Mesenchymal stem cell (in vitro differentiated cells and primary cell): ENCODE measurements at regions not wholly inside any gene's neighbourhood (a gene's known extent, or its start where the extent isn't known, plus 50 kb on each side); places are given as distances from the start of the nearest gene placed in this dataset.

Experiments used
- DNase-seq: peaks from one replicate; pipeline ENCODE4 v3.0.0-alpha.2; 2013
- H2AFZ ChIP-seq: one replicate; pipeline ENCODE4 v1.6.1; 2013; ENCODE audit warnings: low read depth, mild to moderate bottlenecking, control low read depth, inconsistent platforms, low read length, moderate library complexity
- H2AK5ac ChIP-seq: 2 replicates; pipeline ENCODE4 v1.6.1; 2013; ENCODE audit warnings: low read length, moderate library complexity, mild to moderate bottlenecking, inconsistent platforms; ENCODE audit not compliant: severe bottlenecking
- H2BK120ac ChIP-seq: one replicate; pipeline ENCODE4 v1.6.1; 2013; ENCODE audit warnings: low read depth, mild to moderate bottlenecking, inconsistent platforms, low read length, moderate library complexity
- H2BK12ac ChIP-seq, 2 experiments: one replicate each; pipeline ENCODE4 v1.6.1; 2013; ENCODE audit warnings: inconsistent platforms in 2 of 2, low read length in 2 of 2, mild to moderate bottlenecking in 2 of 2, moderate library complexity in 2 of 2, control low read depth in 1 of 2
- H2BK15ac ChIP-seq: one replicate; pipeline ENCODE4 v1.6.1; 2013; ENCODE audit warnings: mild to moderate bottlenecking, low read depth, inconsistent platforms; ENCODE audit not compliant: poor library complexity, severe bottlenecking
- H2BK5ac ChIP-seq: 2 replicates; pipeline ENCODE4 v1.6.1; 2013; ENCODE audit warnings: low read depth, mild to moderate bottlenecking, low read length, control low read depth, inconsistent platforms; ENCODE audit not compliant: poor library complexity, severe bottlenecking
- H3K14ac ChIP-seq, 2 experiments: one replicate each; pipeline ENCODE4 v1.6.1; 2013; ENCODE audit warnings: inconsistent platforms in 2 of 2, low read length in 2 of 2, control low read depth in 1 of 2, mild to moderate bottlenecking in 1 of 2, moderate library complexity in 1 of 2
- H3K18ac ChIP-seq, 2 experiments: one replicate each; pipeline ENCODE4 v1.6.1; 2013; ENCODE audit warnings: inconsistent platforms in 2 of 2, low read length in 2 of 2, control low read depth in 1 of 2, low read depth in 1 of 2, mild to moderate bottlenecking in 1 of 2
- H3K23ac ChIP-seq, 2 experiments: one replicate each; pipeline ENCODE4 v1.6.1; 2013; ENCODE audit warnings: inconsistent platforms in 2 of 2, low read length in 2 of 2, mild to moderate bottlenecking in 2 of 2, moderate library complexity in 2 of 2, control low read depth in 1 of 2
- H3K27ac ChIP-seq: 2 replicates; pipeline ENCODE4 v1.5.1; 2013; ENCODE audit warnings: mild to moderate bottlenecking, moderate library complexity, low read length, control low read depth, inconsistent platforms; ENCODE audit not compliant: poor library complexity, severe bottlenecking
- H3K27me3 ChIP-seq, 2 experiments: 2 replicates each; pipeline versions ENCODE4 v1.6.1 to v1.7.0; 2013; ENCODE audit warnings: low read length in 2 of 2, mild to moderate bottlenecking in 2 of 2, moderate library complexity in 2 of 2, control low read depth in 1 of 2, inconsistent platforms in 1 of 2; ENCODE audit not compliant: control insufficient read depth in 1 of 2, insufficient read depth in 1 of 2
- H3K36me3 ChIP-seq, 2 experiments: 2 replicates each; pipeline versions ENCODE4 v1.6.1 to v1.7.0; 2013; ENCODE audit warnings: low read length in 2 of 2, control low read depth in 1 of 2, inconsistent platforms in 1 of 2, low read depth in 1 of 2, mild to moderate bottlenecking in 1 of 2; ENCODE audit not compliant: insufficient read depth in 2 of 2, control insufficient read depth in 1 of 2
- H3K4ac ChIP-seq, 2 experiments: one replicate each; pipeline ENCODE4 v1.6.1; 2013; ENCODE audit warnings: inconsistent platforms in 2 of 2, low read length in 2 of 2, mild to moderate bottlenecking in 2 of 2, moderate library complexity in 2 of 2, control low read depth in 1 of 2, low read depth in 1 of 2
- H3K4me1 ChIP-seq: 2 replicates; pipeline ENCODE4 v1.6.1; 2013; ENCODE audit warnings: low read depth, low read length, control low read depth; ENCODE audit not compliant: control insufficient read depth, insufficient read depth
- H3K4me2 ChIP-seq: 2 replicates; pipeline ENCODE4 v1.6.1; 2013; ENCODE audit warnings: low read length, mild to moderate bottlenecking, inconsistent platforms; ENCODE audit not compliant: poor library complexity, severe bottlenecking
- H3K4me3 ChIP-seq, 2 experiments: 2 replicates each; pipeline versions ENCODE4 v1.5.1 to v1.7.0; 2013; ENCODE audit warnings: low read length in 2 of 2, mild to moderate bottlenecking in 2 of 2, control low read depth in 1 of 2, low read depth in 1 of 2; ENCODE audit not compliant: insufficient read depth in 1 of 2
- H3K79me1 ChIP-seq: replicated peaks from 2 replicates; pipeline ENCODE4 v1.6.1; 2013; ENCODE audit warnings: mild to moderate bottlenecking, control low read depth, low read length, inconsistent platforms; ENCODE audit not compliant: poor library complexity, severe bottlenecking
- H3K9ac ChIP-seq: 2 replicates; pipeline ENCODE4 v1.7.0; 2013; ENCODE audit warnings: mild to moderate bottlenecking, low read length, moderate library complexity
- H3K9me3 ChIP-seq: 2 replicates; pipeline ENCODE4 v1.7.0; 2013; ENCODE audit warnings: mild to moderate bottlenecking, low read length; ENCODE audit not compliant: control insufficient read depth
- H4K8ac ChIP-seq: one replicate; pipeline ENCODE4 v1.6.1; 2013; ENCODE audit warnings: inconsistent platforms, mild to moderate bottlenecking, low read length, moderate library complexity
- H4K91ac ChIP-seq: one replicate; pipeline ENCODE4 v1.6.1; 2013; ENCODE audit warnings: mild to moderate bottlenecking, low read length, inconsistent platforms
- WGBS: methylation state at CpG from one replicate; pipeline ENCODE4 v1.1.7; 2013; ENCODE audit warnings: mixed read lengths; 5-methylcytosine and 5-hydroxymethylcytosine counted together

DNA sequence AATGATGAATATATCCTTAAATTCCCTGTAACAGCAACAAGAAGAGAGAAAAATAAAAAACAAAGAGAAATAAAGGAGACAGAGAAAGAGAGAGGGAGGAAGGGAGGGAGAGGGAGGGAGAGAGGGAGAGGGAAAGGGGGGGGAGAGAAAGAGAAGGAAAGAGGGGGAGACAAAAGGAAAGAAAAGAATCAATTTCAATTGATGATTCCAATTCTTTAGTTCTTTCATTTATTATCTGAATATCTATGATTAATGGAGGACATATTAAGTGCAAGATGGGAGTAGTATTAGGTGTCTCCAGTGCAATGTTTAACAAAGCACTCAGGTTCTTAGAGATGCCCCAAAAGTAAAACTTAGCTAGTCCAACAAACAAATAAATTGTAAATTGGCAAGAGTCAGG, 97.2 kb upstream of the DPP10 start:
- no peak overlapping the region for H3K14ac ChIP-seq
- H2AK5ac ChIP-seq, result no peak overlapping the region
- H4K91ac ChIP-seq, result no peak overlapping the region
- no peak overlapping the region for H2BK15ac ChIP-seq
- H3K36me3 ChIP-seq, result no peaks in the 10 kb centered on the region
- no peaks in the 10 kb centered on the region for H3K4me1 ChIP-seq
- H2AFZ ChIP-seq, result no peak overlapping the region
- no peak overlapping the region for H2BK120ac ChIP-seq
- H3K18ac ChIP-seq, result no peak overlapping the region
- no peak overlapping the region for H3K9ac ChIP-seq
- no peak overlapping the region for H4K8ac ChIP-seq
- no peak overlapping the region for H3K4me2 ChIP-seq
- no peaks in the 10 kb centered on the region for H3K79me1 ChIP-seq
- no peak overlapping the region for H2BK12ac ChIP-seq
- H3K4ac ChIP-seq, result no peak overlapping the region
- no peak overlapping the region for H3K4me3 ChIP-seq
- H2BK5ac ChIP-seq, result no peak overlapping the region
- no peak for DNase-seq
- no peaks in the 10 kb centered on the region for H3K27me3 ChIP-seq
- no peak overlapping the region for H3K27ac ChIP-seq
- H3K23ac ChIP-seq, result no peak overlapping the region
- H3K9me3 ChIP-seq, result peaks cover 3% of the 10 kb centered on the region

DNA sequence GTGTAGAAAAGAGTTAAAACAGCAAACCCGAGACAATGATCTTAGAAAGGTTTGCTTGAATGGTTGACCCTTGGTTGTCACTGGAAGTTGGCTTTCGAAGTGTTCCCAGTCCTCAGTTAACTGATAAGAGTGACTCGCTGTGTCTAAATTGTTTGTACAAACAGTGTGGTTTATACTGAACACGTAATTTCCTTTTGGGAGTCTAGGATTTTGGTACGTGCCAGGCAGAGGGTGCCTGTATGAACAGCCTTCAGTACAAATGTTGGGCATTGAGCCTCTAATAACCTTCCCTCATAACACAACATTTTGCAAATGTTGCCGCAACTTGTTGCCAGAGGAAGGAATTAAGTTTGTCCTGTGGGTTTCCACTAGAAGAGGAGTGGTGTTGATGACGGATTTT, 95.8 kb upstream of the DPP10 start:
- Histone ChIP-seq H4K91ac (no peak overlapping the region), H3K27ac (no peak overlapping the region), H2BK5ac (no peak overlapping the region), H2AK5ac (no peak overlapping the region), H3K9me3 (peaks cover 3% of the 10 kb centered on the region), H3K4me2 (no peak overlapping the region), H3K4ac (no peak overlapping the region), H4K8ac (no peak overlapping the region), H3K79me1 (no peaks in the 10 kb centered on the region), H2AFZ (no peak overlapping the region), H2BK15ac (no peak overlapping the region), H3K18ac (no peak overlapping the region), H3K4me1 (no peaks in the 10 kb centered on the region), H3K27me3 (no peaks in the 10 kb centered on the region), H3K9ac (no peak overlapping the region), H3K36me3 (no peaks in the 10 kb centered on the region), H2BK120ac (no peak overlapping the region), H3K23ac (no peak overlapping the region), H3K14ac (no peak overlapping the region), H2BK12ac (no peak overlapping the region), H3K4me3 (no peak overlapping the region)
- no peak for DNase-seq
- WGBS, result 66% methylated on average over 5 of the region's 7 CpGs

DNA sequence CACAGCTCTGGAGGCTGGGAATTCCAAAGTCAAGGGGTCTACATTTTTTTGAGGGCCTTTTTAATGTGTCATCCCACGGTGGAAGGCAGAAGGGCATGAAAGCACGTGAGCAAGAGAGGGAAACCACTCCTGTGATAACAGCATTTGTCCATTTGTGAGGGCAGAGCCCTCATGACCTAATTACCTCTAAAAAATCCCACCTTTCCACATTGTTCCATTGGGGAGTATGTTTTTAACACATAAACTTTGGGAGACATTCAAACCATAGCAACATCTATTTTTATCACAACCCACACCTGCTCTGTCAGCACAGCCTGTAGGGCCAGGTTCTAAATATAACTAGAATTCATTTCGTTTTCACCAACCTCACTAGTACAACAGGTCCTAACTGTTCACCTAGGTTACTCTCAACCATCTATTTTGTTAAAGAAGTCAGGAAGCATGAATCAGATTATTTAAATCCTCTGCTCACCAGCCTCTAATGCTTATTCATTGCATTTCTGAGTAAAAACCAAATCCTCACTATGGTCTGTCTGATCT, 92.2 kb upstream of the DPP10 start:
- H2BK15ac ChIP-seq, result no peak overlapping the region
- H2AFZ ChIP-seq, result no peak overlapping the region
- WGBS, result 63% methylated on average over 3 of the region's 3 CpGs

DNA sequence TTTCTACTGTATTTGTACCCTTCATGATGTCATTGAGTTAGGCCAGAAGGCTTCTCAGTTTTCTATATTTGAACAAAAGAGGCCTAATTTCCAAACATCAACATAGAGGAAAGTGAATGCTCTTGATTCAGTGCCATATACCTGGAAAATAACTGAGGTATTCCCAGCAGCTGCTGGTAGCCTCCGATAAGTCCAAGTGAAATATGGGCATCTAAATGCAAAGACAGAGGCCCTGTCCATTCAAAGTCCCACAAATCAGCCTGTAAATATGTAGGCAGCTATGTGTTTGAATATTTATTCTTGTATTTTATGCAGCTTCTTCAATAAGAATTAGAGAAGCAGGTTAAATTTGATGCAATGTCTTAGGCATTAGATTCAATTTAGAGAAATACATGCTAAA, 89.5 kb upstream of the DPP10 start:
- Histone ChIP-seq H3K4ac (no peak overlapping the region), H3K4me1 (no peaks in the 10 kb centered on the region), H3K14ac (no peak overlapping the region), H3K36me3 (no peaks in the 10 kb centered on the region), H3K9me3 (no peaks in the 10 kb centered on the region), H2AFZ (no peak overlapping the region), H4K91ac (no peak overlapping the region), H3K4me2 (no peak overlapping the region), H2AK5ac (no peak overlapping the region), H2BK5ac (no peak overlapping the region), H2BK12ac (no peak overlapping the region), H2BK15ac (no peak overlapping the region), H3K4me3 (no peak overlapping the region), H3K9ac (no peak overlapping the region), H3K27ac (no peak overlapping the region), H3K79me1 (no peaks in the 10 kb centered on the region), H3K27me3 (no peaks in the 10 kb centered on the region), H3K23ac (no peak overlapping the region), H4K8ac (no peak overlapping the region), H3K18ac (no peak overlapping the region), H2BK120ac (no peak overlapping the region)
- no CpG with 5 or more reads among the region's 1 CpG for WGBS
- no peak for DNase-seq

More for the DNA sequence above, 92.2 kb upstream of the DPP10 start:
- Histone ChIP-seq H2BK12ac (no peak overlapping the region), H3K4ac (no peak overlapping the region), H3K4me3 (no peak overlapping the region), H3K36me3 (no peaks in the 10 kb centered on the region), H3K27me3 (no peaks in the 10 kb centered on the region), H4K91ac (no peak overlapping the region), H3K27ac (no peak overlapping the region), H2BK120ac (no peak overlapping the region), H2BK5ac (no peak overlapping the region), H3K9me3 (no peaks in the 10 kb centered on the region), H3K79me1 (no peaks in the 10 kb centered on the region), H3K9ac (no peak overlapping the region), H3K4me2 (no peak overlapping the region), H3K4me1 (no peaks in the 10 kb centered on the region), H4K8ac (no peak overlapping the region), H2AK5ac (no peak overlapping the region), H3K23ac (no peak overlapping the region), H3K14ac (no peak overlapping the region), H3K18ac (no peak overlapping the region)
- no peak for DNase-seq
